ENCODE measurements at regions not wholly inside any gene's neighbourhood (a gene's known extent, or its start where the extent isn't known, plus 50 kb on each side); places are given as distances from the start of the nearest gene placed in this dataset.
"Not testable (repeated sequence)": the region's sequence is repeated elsewhere in the genome, so short reads cannot be mapped to it uniquely, and the experiment has no call there.

GRCh38 chr2:64923385-64923710 lies 65.9 kb upstream of the SLC1A4 start:
- no peak for ATAC-seq
- TF ChIP-seq ESRRG (CRISPR knock-in tag; IDR thresholded peaks at IDR 0.05): no peak
- TF ChIP-seq TOX (CRISPR knock-in tag; IDR thresholded peaks at IDR 0.05; ENCODE audit: borderline replicate concordance): no peak
- TF ChIP-seq ISL1 (CRISPR knock-in tag; IDR thresholded peaks at IDR 0.05): no peak
- TF ChIP-seq RARB (CRISPR knock-in tag; IDR thresholded peaks at IDR 0.05): no peak
- TF ChIP-seq CSRNP3 (CRISPR knock-in tag; IDR thresholded peaks at IDR 0.05): no peak
- TF ChIP-seq TSHZ2 (CRISPR knock-in tag; IDR thresholded peaks at IDR 0.05): no peak
- no peak for TF ChIP-seq ZFP30 (CRISPR knock-in tag; IDR thresholded peaks at IDR 0.05)
- TF ChIP-seq ZNF565 (CRISPR knock-in tag; conservative IDR thresholded peaks at IDR 0.05; ENCODE audit: low read depth): no peak
- no peak for TF ChIP-seq SNAI2 (CRISPR knock-in tag; IDR thresholded peaks at IDR 0.05)
- no peak for TF ChIP-seq CREB5 (CRISPR knock-in tag; IDR thresholded peaks at IDR 0.05; ENCODE audit: low read depth)
- TF ChIP-seq ZC3H10 (CRISPR knock-in tag; IDR thresholded peaks at IDR 0.05): no peak
- TF ChIP-seq TCF4 (CRISPR knock-in tag; IDR thresholded peaks at IDR 0.05; ENCODE audit: borderline replicate concordance): no peak
- no peak for TF ChIP-seq POU6F1 (CRISPR knock-in tag; IDR thresholded peaks at IDR 0.05; ENCODE audit: borderline replicate concordance, low read depth)
- no peak for TF ChIP-seq OSR1 (CRISPR knock-in tag; IDR thresholded peaks at IDR 0.05)
- TF ChIP-seq BACH2 (CRISPR knock-in tag; IDR thresholded peaks at IDR 0.05; ENCODE audit: borderline replicate concordance): no peak
- no peak for TF ChIP-seq PATZ1 (CRISPR knock-in tag; IDR thresholded peaks at IDR 0.05; ENCODE audit: borderline replicate concordance)
- no peak for TF ChIP-seq ZNF8 (CRISPR knock-in tag; IDR thresholded peaks at IDR 0.05)
- TF ChIP-seq ARNTL (CRISPR knock-in tag; IDR thresholded peaks at IDR 0.05; ENCODE audit: borderline replicate concordance, low read depth): no peak

- no peak for ATAC-seq
These were observed 64.8 kb upstream of the SLC1A4 start for GRCh38 chr2:64924170-64924934.

GRCh38 chr2:64925930-64926722 lies 63.1 kb upstream of the SLC1A4 start:
- not testable (repeated sequence) for ATAC-seq

More at GRCh38 chr2:64924170-64924934, 64.8 kb upstream of the SLC1A4 start:
- no peak for TF ChIP-seq PATZ1 (CRISPR knock-in tag; IDR thresholded peaks at IDR 0.05; ENCODE audit: borderline replicate concordance)
- TF ChIP-seq CSDC2 (CRISPR knock-in tag; IDR thresholded peaks at IDR 0.05): no peak
- no peak for TF ChIP-seq RARB (CRISPR knock-in tag; IDR thresholded peaks at IDR 0.05)
- TF ChIP-seq TOX (CRISPR knock-in tag; IDR thresholded peaks at IDR 0.05; ENCODE audit: borderline replicate concordance): no peak
- TF ChIP-seq SNAI2 (CRISPR knock-in tag; IDR thresholded peaks at IDR 0.05): no peak

Data from SK-N-SH treated with all-trans-retinoic acid at 6 μM for 48 hours (cell line).